Type B pancreatic cell (in vitro differentiated cells): ENCODE measurements at regions not wholly inside any gene's neighbourhood (a gene's known extent, or its start where the extent isn't known, plus 50 kb on each side); places are given as distances from the start of the nearest gene placed in this dataset.

Experiments used
- DNase-seq: peaks from one replicate; pipeline ENCODE4 v3.0.0; 2021; ENCODE audit warnings: mixed read lengths; ENCODE audit not compliant: unreplicated experiment; ENCODE audit errors: extremely low spot score
- H3K27ac Mint-ChIP-seq: 2 replicates; pipeline ENCODE4 v1.8.0; 2021; ENCODE audit warnings: mild to moderate bottlenecking, mixed read lengths
- H3K27me3 Mint-ChIP-seq: 2 replicates; pipeline ENCODE4 v1.8.0; 2021; ENCODE audit warnings: mixed read lengths
- H3K36me3 Mint-ChIP-seq: 2 replicates; pipeline ENCODE4 v1.8.0; 2021; ENCODE audit warnings: mixed read lengths
- H3K4me1 Mint-ChIP-seq: one replicate; pipeline ENCODE4 v1.8.0; 2021; ENCODE audit warnings: mixed read lengths; ENCODE audit not compliant: unreplicated experiment
- H3K4me3 Mint-ChIP-seq: 2 replicates; pipeline ENCODE4 v1.8.0; 2021; ENCODE audit warnings: mild to moderate bottlenecking, mixed read lengths
- H3K9me3 Mint-ChIP-seq: 2 replicates; pipeline ENCODE4 v1.8.0; 2021; ENCODE audit warnings: mixed read lengths
- TF ChIP-seq, protein P1 (sequence below): fragments of 200-600 bp; sonication (generic); conservative IDR thresholded peaks from 2 replicates; pipeline ENCODE4 v1.5.0; 2021; ENCODE audit warnings: antibody characterized with exemption, mild to moderate bottlenecking

DNA sequence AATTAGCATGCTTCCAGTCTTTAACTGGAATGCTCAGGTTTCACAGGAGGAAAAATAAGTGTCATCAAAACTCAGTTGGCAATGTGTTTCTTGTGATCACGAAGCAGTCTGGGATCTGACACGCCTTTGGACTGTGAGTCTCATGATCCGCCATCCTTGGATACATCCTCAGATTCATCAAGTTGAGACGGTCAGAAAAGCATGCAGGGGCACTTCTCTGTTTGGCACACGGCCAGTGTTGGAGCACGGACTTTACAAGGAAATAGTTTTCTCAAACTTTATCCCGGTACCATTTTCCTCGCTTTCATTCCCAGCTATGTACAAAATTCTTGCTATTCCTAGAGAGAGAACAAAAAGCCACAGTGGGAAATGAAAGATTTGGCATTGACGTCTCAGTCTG, 88.4 kb upstream of the PARP11 start:
- Mint-ChIP-seq H3K4me1 (peaks cover 11% of the 10 kb centered on the region), H3K27ac (no peak overlapping the region), H3K4me3 (no peak overlapping the region), H3K27me3 (peaks cover 35% of the 10 kb centered on the region), H3K9me3 (no peaks in the 10 kb centered on the region), H3K36me3 (peaks cover 6% of the 10 kb centered on the region)
- DNase-seq, result no peak
- TF ChIP-seq, protein P1, sequence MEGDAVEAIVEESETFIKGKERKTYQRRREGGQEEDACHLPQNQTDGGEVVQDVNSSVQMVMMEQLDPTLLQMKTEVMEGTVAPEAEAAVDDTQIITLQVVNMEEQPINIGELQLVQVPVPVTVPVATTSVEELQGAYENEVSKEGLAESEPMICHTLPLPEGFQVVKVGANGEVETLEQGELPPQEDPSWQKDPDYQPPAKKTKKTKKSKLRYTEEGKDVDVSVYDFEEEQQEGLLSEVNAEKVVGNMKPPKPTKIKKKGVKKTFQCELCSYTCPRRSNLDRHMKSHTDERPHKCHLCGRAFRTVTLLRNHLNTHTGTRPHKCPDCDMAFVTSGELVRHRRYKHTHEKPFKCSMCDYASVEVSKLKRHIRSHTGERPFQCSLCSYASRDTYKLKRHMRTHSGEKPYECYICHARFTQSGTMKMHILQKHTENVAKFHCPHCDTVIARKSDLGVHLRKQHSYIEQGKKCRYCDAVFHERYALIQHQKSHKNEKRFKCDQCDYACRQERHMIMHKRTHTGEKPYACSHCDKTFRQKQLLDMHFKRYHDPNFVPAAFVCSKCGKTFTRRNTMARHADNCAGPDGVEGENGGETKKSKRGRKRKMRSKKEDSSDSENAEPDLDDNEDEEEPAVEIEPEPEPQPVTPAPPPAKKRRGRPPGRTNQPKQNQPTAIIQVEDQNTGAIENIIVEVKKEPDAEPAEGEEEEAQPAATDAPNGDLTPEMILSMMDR, result no peak

DNA sequence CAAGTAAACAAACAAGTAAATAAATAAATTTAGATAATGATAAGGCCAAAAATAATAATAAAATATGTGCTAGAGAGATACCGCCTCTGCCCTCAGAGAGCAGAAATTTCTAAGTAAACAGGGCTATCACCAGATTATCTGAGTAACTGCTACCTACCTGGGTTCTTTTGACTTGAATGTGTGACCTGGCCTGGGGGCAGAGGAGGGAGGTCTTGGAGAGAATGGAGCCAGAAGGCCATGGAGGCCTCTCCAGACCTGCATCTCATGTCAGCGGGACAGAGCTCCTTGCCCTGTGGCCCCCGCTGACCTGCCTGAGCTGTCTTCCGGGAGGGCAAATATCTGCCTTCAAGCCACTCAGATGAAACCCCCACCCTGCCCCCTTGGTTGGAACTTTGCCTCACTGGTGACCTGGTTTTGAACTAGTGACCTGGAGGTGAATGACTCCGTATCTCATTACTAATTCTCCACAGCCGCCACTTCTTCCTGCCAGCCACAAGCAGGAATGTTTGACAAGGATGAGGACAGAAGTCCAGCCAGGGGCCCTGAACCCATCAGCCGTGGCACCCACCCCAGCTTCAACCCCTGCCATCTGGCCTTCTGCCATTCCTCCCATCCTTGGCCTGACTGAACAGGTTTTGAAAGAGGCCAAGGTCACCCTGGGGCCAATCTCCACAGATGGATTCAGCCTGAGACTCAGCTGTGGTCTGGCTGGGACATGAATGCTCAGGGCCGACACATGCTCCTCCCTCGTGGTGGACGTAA, 86.8 kb upstream of the PARP11 start:
- peaks cover 34% of the 10 kb centered on the region for H3K27me3 Mint-ChIP-seq
- H3K27ac Mint-ChIP-seq, result no peak overlapping the region
- TF ChIP-seq, protein P1, result no peak
- peaks cover 11% of the 10 kb centered on the region for H3K4me1 Mint-ChIP-seq
- no peak overlapping the region for H3K4me3 Mint-ChIP-seq
- DNase-seq, result no peak
- H3K36me3 Mint-ChIP-seq, result peaks cover 11% of the 10 kb centered on the region
- no peaks in the 10 kb centered on the region for H3K9me3 Mint-ChIP-seq

DNA sequence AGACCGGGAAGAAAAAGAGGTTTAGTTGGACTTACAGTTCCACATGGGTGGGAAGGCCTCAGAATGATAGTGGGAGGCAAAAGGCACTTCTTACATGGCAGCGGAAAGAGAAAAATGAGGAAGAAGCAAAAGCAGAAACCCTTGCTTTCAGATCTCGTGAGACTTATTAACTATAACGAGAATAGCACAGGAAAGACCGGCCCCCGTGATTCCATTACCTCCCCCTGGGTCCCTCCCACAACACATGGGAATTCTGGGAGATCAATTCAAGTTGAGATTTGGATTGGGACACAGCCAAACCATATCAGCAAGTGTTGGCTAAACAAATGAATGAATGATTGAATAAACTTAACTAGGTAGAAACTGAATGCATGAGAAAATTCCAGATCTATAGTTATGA, 85.3 kb upstream of the PARP11 start:
- no peak overlapping the region for H3K4me3 Mint-ChIP-seq
- TF ChIP-seq, protein P1, result no peak
- peaks cover 11% of the 10 kb centered on the region for H3K4me1 Mint-ChIP-seq
- H3K36me3 Mint-ChIP-seq, result peaks cover 12% of the 10 kb centered on the region
- H3K9me3 Mint-ChIP-seq, result no peaks in the 10 kb centered on the region
- no peak overlapping the region for H3K27ac Mint-ChIP-seq
- peaks cover 30% of the 10 kb centered on the region for H3K27me3 Mint-ChIP-seq
- no peak for DNase-seq

DNA sequence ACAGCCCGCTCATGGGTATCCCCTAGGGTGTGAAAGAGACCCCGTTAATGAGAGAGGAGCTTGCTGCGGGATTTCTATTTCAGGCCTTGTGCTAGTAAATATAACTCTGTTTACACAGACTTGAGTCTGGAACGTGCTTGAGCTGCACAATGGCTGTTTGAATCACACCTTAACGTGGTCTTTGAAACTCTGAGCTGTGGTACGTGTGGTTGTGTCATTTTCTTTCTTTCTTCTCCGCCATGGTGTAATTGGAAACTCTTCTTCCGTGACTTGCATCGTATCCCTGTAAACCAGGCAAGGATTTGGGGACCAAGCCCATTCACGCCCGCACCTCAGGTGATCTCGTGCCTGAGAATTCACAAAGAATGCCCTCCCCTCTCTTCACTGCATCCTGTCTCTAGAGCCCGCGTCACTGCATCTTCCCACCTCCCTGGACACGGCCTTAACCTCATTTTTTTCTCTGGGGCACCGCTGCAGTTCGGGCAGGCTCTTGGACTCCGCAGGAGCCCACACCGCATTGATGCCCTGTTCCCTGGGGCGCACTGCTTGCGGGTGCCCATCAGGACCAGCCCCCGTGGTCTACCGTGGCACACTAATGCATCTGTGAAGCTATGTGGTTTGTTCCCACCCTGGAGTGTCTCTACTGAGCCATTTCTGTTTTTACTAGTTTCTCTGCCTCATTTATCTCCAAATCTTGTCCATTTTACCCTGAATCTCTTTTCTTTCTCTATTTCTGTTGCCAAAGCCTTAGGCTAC, 78.4 kb upstream of the PARP11 start:
- Mint-ChIP-seq H3K4me1 (no peaks in the 10 kb centered on the region), H3K36me3 (peaks cover 9% of the 10 kb centered on the region), H3K27me3 (peaks cover 27% of the 10 kb centered on the region), H3K4me3 (no peak overlapping the region), H3K9me3 (no peaks in the 10 kb centered on the region), H3K27ac (no peak overlapping the region)
- no peak for DNase-seq
- TF ChIP-seq, protein P1, result no peak

DNA sequence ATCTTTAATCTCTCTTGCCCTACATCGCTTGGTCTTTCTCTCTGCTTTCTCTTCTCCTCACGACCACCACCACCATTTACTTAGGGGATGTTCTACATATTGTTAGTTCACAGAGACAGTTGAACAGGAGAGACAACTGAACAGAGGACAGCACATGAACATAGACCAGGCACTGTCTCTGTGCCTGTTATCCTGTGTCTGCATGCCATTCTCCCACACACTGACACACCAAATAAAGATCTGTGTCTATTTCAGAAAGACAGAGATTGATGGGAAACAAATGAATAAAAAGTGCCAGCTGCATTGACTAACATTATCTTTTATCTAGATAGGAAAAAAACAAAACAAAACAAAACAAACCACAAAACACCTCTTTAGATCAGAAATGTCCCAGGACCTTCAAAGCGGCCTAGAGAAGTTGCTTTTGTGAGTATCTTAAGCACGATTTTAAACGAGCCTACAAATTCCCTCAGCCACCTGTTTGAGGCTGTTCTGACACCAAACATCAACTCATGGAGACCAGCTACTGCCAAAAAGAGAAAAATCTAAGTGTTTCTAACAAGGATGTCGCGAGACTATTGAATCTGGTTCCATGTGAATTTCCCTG, 77.6 kb upstream of the PARP11 start:
- no peaks in the 10 kb centered on the region for H3K9me3 Mint-ChIP-seq
- H3K4me3 Mint-ChIP-seq, result no peak overlapping the region
- H3K4me1 Mint-ChIP-seq, result no peaks in the 10 kb centered on the region
- H3K27ac Mint-ChIP-seq, result no peak overlapping the region
- no peak for DNase-seq
- TF ChIP-seq, protein P1, result no peak
- H3K36me3 Mint-ChIP-seq, result peaks cover 13% of the 10 kb centered on the region
- peaks cover 34% of the 10 kb centered on the region for H3K27me3 Mint-ChIP-seq
